ENCODE measurements at regions not wholly inside any gene's neighbourhood (a gene's known extent, or its start where the extent isn't known, plus 50 kb on each side); places are given as distances from the start of the nearest gene placed in this dataset.

- TF ChIP-seq, protein P1, sequence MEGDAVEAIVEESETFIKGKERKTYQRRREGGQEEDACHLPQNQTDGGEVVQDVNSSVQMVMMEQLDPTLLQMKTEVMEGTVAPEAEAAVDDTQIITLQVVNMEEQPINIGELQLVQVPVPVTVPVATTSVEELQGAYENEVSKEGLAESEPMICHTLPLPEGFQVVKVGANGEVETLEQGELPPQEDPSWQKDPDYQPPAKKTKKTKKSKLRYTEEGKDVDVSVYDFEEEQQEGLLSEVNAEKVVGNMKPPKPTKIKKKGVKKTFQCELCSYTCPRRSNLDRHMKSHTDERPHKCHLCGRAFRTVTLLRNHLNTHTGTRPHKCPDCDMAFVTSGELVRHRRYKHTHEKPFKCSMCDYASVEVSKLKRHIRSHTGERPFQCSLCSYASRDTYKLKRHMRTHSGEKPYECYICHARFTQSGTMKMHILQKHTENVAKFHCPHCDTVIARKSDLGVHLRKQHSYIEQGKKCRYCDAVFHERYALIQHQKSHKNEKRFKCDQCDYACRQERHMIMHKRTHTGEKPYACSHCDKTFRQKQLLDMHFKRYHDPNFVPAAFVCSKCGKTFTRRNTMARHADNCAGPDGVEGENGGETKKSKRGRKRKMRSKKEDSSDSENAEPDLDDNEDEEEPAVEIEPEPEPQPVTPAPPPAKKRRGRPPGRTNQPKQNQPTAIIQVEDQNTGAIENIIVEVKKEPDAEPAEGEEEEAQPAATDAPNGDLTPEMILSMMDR (IDR thresholded peaks at IDR 0.05; ENCODE audit: poor library complexity, severe bottlenecking), result no peak
- TF ChIP-seq EZH2 (IDR thresholded peaks at IDR 0.05; ENCODE audit: borderline replicate concordance, insufficient read depth, low read length, poor library complexity, severe bottlenecking), result no peak
- TF ChIP-seq POLR2AphosphoS5 (IDR thresholded peaks at IDR 0.05), result no peak
- TF ChIP-seq, protein P2, sequence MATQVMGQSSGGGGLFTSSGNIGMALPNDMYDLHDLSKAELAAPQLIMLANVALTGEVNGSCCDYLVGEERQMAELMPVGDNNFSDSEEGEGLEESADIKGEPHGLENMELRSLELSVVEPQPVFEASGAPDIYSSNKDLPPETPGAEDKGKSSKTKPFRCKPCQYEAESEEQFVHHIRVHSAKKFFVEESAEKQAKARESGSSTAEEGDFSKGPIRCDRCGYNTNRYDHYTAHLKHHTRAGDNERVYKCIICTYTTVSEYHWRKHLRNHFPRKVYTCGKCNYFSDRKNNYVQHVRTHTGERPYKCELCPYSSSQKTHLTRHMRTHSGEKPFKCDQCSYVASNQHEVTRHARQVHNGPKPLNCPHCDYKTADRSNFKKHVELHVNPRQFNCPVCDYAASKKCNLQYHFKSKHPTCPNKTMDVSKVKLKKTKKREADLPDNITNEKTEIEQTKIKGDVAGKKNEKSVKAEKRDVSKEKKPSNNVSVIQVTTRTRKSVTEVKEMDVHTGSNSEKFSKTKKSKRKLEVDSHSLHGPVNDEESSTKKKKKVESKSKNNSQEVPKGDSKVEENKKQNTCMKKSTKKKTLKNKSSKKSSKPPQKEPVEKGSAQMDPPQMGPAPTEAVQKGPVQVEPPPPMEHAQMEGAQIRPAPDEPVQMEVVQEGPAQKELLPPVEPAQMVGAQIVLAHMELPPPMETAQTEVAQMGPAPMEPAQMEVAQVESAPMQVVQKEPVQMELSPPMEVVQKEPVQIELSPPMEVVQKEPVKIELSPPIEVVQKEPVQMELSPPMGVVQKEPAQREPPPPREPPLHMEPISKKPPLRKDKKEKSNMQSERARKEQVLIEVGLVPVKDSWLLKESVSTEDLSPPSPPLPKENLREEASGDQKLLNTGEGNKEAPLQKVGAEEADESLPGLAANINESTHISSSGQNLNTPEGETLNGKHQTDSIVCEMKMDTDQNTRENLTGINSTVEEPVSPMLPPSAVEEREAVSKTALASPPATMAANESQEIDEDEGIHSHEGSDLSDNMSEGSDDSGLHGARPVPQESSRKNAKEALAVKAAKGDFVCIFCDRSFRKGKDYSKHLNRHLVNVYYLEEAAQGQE (IDR thresholded peaks at IDR 0.05; ENCODE audit: borderline replicate concordance), result no peak
Observed at GRCh38 chr12:46653311-46653710, 172.5 kb downstream of the SLC38A4 start.
